NCI-H2227 (cell line): ENCODE measurements at regions not wholly inside any gene's neighbourhood (a gene's known extent, or its start where the extent isn't known, plus 50 kb on each side); places are given as distances from the start of the nearest gene placed in this dataset.
"Not testable (repeated sequence)": the region's sequence is repeated elsewhere in the genome, so short reads cannot be mapped to it uniquely, and the experiment has no call there.

ENCODE experiments used
- DNase-seq: peaks from one replicate; lab custom pipeline; 2025; ENCODE audit not compliant: unreplicated experiment; lab: John Stamatoyannopoulos, UW

- DNase-seq, result no peak
Observed at GRCh38 chr7:120053390-120053961, 219.5 kb upstream of the KCND2 start.

- DNase-seq, result no peak
Observed at GRCh38 chr7:120054376-120055100, 218.4 kb upstream of the KCND2 start.

DNA sequence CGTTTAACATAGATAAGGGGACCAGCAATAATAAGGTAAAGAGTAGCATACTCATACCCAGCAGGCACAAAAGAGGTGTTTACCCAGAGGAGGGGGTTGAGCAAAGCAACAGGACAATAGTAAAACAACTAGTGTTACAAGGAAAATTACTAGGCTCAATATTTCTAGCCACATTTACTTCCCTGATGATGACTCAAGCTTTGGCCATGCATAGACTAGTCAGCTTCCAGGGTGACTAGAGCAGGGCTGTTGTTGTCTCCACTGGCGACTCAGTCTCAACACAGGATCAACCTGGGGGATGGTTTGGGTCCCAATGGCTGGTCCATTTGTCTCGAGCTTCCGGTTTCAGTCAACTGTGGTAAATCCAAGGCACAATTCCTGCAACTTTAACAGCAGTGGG is 217.7 kb upstream of the KCND2 start:
- no peak for DNase-seq

DNA sequence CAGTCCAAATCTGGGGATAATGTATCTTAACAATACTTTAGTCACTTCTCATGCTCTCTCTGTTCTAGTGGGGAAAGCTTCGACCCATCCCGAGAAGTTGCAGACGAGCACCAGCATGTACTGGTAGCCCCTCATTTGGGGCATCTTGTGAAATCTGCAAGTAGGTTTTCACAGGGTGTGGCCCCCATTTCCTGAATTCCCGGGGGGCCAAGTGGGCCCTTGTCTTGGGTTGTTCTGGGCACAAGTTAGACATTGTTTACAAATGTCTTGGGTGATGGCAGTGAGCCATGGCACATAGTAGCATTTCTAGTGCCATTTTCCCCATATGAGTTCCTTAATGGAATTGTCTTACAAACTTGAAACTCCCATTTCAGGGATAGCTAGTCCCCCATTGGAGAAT is 216.7 kb upstream of the KCND2 start:
- DNase-seq, result no peak

GRCh38 chr7:120059641-120060040 is 213.3 kb upstream of the KCND2 start:
- DNase-seq, result no peak

GRCh38 chr7:120060281-120060680 is 212.7 kb upstream of the KCND2 start:
- no peak for DNase-seq

GRCh38 chr7:120060875-120061274 is 212.1 kb upstream of the KCND2 start:
- DNase-seq, result no peak

GRCh38 chr7:120064565-120064964 is 208.4 kb upstream of the KCND2 start:
- DNase-seq, result no peak

GRCh38 chr7:120066898-120067297 is 206.1 kb upstream of the KCND2 start:
- not testable (repeated sequence) for DNase-seq

- DNase-seq, result no peak
Observed at GRCh38 chr7:120070201-120070600, 202.8 kb upstream of the KCND2 start.

DNA sequence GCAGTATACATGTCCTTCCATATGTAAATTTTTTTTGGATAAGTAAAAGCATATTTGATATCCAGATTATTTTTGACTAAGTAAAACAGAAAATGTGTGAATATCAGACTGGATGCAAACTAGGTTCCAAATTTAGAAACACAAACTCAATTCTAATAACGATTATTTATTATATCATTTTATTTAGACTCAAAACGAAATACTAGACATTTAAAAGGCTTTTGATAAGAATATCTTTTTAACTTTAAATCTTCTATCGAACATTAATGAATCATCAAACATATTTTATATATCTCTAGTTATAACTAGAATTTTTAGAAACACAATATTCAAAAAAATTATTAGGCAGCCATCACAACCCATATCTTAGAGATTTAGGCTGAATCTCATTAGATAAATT is 195.2 kb upstream of the KCND2 start:
- DNase-seq, result no peak

- no peak for DNase-seq
Observed at GRCh38 chr7:120079022-120079421, 194.0 kb upstream of the KCND2 start.

DNA sequence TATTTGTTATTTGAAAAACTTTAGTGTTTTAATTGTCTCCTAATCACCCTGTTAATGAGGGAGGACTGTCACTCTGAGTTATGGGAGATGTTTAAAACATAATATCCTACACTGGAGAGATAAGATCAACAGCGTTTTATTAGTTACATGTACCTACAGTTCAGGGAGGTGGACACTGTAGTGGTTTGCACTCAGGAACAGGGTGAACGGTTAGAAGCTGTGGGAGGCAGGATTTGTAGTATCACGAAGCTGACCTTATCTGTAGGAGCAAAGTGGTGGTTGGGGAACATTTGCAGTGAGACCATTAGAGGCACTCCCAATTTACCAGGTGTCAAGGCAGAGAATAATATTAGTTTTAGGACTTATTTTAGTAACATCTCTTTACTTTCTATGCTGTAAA is 193.3 kb upstream of the KCND2 start:
- DNase-seq, result no peak

DNA sequence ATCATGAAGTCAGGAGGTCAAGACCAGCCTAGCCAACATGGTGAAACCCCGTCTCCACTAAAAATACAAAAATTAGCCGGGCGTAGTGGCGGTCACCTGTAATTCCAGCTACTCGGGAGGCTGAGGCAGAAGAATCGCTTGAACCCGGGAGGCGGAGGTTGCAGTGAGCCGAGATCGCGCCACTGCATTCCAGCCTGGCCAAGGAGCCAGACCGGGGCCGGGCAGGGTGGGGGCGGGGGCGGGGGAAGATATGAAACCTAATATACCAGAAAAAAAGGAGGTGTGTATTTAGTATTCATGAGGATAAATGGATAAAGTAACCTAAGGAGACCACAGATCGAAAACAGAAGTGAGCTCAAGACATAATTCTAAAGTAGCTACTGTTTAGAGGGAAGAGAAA is 186.5 kb upstream of the KCND2 start:
- DNase-seq, result not testable (repeated sequence)

GRCh38 chr7:120089968-120090367 is 183.0 kb upstream of the KCND2 start:
- peak; percentile 34 for DNase-seq

GRCh38 chr7:120091807-120092206 is 181.2 kb upstream of the KCND2 start:
- DNase-seq, result no peak

DNA sequence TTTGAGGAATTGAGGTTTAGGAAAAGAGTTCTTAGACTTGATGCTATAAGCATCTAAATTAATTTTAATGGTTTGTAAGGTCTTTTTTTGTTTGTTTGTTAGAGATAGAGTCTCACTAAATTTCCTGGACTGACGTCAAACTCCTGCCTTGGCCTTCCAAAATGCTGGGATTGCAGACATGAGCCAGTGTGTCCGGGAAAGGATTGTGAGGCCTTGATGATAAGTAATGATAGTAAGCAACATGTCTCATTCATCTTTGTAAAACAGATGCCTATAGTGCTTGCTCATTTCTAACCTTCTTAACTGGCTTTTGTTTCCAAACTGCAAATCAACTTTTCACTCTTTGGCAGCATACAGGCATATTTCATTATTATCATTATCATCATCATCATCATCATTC is 176.0 kb upstream of the KCND2 start:
- DNase-seq, result no peak

- DNase-seq, result no peak
Observed at GRCh38 chr7:120097774-120098173, 175.2 kb upstream of the KCND2 start.

DNA sequence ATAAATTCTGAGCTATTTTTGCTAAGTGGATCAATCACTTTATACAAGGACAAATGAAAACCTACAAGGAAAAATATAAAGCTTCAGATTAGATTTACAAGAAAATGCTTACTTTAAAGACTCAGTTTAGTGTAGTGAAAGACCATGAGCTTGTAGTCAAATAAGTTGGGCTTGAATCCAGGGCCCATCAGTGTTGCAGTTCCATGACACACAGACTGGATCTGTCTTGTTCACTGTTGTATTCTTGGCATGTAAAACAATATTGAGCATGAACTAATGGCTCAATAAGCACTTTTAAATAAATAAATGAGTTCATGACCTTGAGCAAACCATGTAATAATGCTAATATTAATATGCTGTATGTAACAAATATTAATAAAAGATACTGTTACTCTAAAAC is 164.6 kb upstream of the KCND2 start:
- no peak for DNase-seq

DNA sequence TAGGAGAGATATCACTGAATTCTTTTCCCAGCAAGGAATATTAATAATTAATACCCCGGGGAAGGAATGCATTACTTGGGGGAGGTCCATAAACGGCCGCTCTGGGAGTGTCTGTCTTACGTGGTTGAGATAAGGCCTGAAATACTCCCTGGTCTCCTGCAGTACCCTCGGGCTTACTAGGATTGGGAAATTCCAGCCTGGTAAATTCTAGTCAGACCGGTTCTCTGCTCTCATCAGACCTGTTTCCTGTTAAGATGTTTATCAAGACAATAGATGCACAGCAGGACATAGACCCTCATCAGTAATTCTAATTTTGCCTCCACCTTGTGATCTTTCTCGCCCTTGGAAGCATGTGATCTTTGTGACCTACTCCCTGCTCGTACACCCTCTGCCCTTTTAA is 162.8 kb upstream of the KCND2 start:
- no peak for DNase-seq

DNA sequence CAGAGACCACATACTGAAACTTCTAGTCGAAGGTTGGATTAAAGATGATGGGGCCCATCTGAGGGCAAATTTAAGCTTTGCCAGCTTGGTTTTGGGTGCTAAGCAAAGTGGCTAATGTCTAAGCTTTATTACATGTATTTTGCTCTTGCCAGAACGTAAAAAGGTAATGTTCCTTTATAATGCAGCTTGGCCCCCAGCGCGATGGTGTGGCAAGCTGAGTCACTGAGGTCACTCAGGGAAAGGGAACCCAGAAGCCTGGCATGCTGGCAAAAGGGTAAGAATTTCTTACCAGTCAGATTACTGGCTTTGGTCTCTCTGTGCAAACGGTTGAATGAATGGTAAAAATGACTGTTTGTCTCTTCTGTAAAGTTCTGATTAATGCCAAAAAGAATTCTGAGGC is 158.3 kb upstream of the KCND2 start:
- no peak for DNase-seq

GRCh38 chr7:120123528-120123927 is 149.4 kb upstream of the KCND2 start:
- no peak for DNase-seq
